ENCODE measurements at regions not wholly inside any gene's neighbourhood (a gene's known extent, or its start where the extent isn't known, plus 50 kb on each side); places are given as distances from the start of the nearest gene placed in this dataset.
A peak's percentile ranks its signal among the peaks of the same experiment; 100 is the strongest.

GRCh38 chr9:102768002-102768401 lies 227.1 kb upstream of the CYLC2 start:
- H3K79me2 ChIP-seq (replicated peaks; ENCODE audit: insufficient read depth, low read length) = no peaks in the 10 kb centered on the region
- no peak overlapping the region for H3K27ac ChIP-seq (ENCODE audit: low read length)
- no peaks in the 10 kb centered on the region for H3K9me2 ChIP-seq (ENCODE audit: insufficient read depth, low read length)
- no peak overlapping the region for H3K4me2 ChIP-seq (ENCODE audit: low read length)
- H2AFZ ChIP-seq (ENCODE audit: low read depth, low read length) = no peak overlapping the region
- H3K9ac ChIP-seq (ENCODE audit: low read length) = no peak overlapping the region
- no peaks in the 10 kb centered on the region for H3K27me3 ChIP-seq (ENCODE audit: insufficient read depth, low read depth, low read length)
- no peak overlapping the region for H3K4me3 ChIP-seq (ENCODE audit: low read length)
- H3K9me3 ChIP-seq (ENCODE audit: low read length) = no peaks in the 10 kb centered on the region
- TF ChIP-seq EP300 (conservative IDR thresholded peaks at IDR 0.05; ENCODE audit: poor library complexity, severe bottlenecking) (peak; percentile 82), RAD21 (conservative IDR thresholded peaks at IDR 0.05) (no peak), POLR2AphosphoS5 (IDR thresholded peaks at IDR 0.05) (peak; percentile 43)
- no peaks in the 10 kb centered on the region for H3K36me3 ChIP-seq (ENCODE audit: insufficient read depth, low read length)
- no peaks in the 10 kb centered on the region for H4K20me1 ChIP-seq (ENCODE audit: insufficient read depth)
- H3F3A ChIP-seq (ENCODE audit: insufficient read depth, low read length, poor library complexity, severe bottlenecking) = no peaks in the 10 kb centered on the region

DNA sequence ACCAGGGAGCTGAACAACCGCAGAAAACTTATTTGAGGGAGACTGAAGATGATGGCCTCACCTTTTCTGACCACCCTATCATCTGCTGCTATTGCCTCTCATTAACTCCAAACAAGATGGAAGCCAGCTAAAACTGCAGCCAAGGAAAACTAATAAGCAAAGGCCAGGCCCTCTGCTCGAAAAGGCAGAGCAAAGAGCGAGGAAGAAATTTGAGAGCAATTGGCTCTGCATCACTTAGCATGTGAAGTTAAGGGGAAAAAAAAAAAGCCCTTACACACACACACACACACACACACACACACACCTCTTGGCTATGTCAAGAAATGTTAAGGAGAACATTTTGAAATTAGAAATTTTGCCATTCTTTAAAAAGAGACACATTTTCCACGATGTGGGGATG lies 228.1 kb upstream of the CYLC2 start:
- H3K79me2 ChIP-seq (replicated peaks; ENCODE audit: insufficient read depth, low read length) = no peaks in the 10 kb centered on the region
- TF ChIP-seq, protein P1, sequence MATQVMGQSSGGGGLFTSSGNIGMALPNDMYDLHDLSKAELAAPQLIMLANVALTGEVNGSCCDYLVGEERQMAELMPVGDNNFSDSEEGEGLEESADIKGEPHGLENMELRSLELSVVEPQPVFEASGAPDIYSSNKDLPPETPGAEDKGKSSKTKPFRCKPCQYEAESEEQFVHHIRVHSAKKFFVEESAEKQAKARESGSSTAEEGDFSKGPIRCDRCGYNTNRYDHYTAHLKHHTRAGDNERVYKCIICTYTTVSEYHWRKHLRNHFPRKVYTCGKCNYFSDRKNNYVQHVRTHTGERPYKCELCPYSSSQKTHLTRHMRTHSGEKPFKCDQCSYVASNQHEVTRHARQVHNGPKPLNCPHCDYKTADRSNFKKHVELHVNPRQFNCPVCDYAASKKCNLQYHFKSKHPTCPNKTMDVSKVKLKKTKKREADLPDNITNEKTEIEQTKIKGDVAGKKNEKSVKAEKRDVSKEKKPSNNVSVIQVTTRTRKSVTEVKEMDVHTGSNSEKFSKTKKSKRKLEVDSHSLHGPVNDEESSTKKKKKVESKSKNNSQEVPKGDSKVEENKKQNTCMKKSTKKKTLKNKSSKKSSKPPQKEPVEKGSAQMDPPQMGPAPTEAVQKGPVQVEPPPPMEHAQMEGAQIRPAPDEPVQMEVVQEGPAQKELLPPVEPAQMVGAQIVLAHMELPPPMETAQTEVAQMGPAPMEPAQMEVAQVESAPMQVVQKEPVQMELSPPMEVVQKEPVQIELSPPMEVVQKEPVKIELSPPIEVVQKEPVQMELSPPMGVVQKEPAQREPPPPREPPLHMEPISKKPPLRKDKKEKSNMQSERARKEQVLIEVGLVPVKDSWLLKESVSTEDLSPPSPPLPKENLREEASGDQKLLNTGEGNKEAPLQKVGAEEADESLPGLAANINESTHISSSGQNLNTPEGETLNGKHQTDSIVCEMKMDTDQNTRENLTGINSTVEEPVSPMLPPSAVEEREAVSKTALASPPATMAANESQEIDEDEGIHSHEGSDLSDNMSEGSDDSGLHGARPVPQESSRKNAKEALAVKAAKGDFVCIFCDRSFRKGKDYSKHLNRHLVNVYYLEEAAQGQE (IDR thresholded peaks at IDR 0.05; ENCODE audit: borderline replicate concordance) = no peak
- TF ChIP-seq TAF1 (IDR thresholded peaks at IDR 0.05; ENCODE audit: low read depth) (no peak), MXI1 (conservative IDR thresholded peaks at IDR 0.05; ENCODE audit: poor library complexity, severe bottlenecking) (no peak), EZH2 (IDR thresholded peaks at IDR 0.05; ENCODE audit: borderline replicate concordance, insufficient read depth, low read length, poor library complexity, severe bottlenecking) (no peak), SMC3 (conservative IDR thresholded peaks at IDR 0.05; ENCODE audit: poor library complexity) (no peak), RAD21 (conservative IDR thresholded peaks at IDR 0.05) (no peak), EP300 (conservative IDR thresholded peaks at IDR 0.05; ENCODE audit: poor library complexity, severe bottlenecking) (no peak), POLR2AphosphoS5 (IDR thresholded peaks at IDR 0.05) (no peak)
- TF ChIP-seq, protein P2, sequence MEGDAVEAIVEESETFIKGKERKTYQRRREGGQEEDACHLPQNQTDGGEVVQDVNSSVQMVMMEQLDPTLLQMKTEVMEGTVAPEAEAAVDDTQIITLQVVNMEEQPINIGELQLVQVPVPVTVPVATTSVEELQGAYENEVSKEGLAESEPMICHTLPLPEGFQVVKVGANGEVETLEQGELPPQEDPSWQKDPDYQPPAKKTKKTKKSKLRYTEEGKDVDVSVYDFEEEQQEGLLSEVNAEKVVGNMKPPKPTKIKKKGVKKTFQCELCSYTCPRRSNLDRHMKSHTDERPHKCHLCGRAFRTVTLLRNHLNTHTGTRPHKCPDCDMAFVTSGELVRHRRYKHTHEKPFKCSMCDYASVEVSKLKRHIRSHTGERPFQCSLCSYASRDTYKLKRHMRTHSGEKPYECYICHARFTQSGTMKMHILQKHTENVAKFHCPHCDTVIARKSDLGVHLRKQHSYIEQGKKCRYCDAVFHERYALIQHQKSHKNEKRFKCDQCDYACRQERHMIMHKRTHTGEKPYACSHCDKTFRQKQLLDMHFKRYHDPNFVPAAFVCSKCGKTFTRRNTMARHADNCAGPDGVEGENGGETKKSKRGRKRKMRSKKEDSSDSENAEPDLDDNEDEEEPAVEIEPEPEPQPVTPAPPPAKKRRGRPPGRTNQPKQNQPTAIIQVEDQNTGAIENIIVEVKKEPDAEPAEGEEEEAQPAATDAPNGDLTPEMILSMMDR (IDR thresholded peaks at IDR 0.05; ENCODE audit: poor library complexity, severe bottlenecking) = no peak
- H3K9me2 ChIP-seq (ENCODE audit: insufficient read depth, low read length) = no peaks in the 10 kb centered on the region
- no peaks in the 10 kb centered on the region for H4K20me1 ChIP-seq (ENCODE audit: insufficient read depth)
- H3K9me3 ChIP-seq (ENCODE audit: low read length) = no peaks in the 10 kb centered on the region
- no peak overlapping the region for H3K9ac ChIP-seq (ENCODE audit: low read length)
- no peak overlapping the region for H3K4me3 ChIP-seq (ENCODE audit: low read length)
- H3K4me2 ChIP-seq (ENCODE audit: low read length) = no peak overlapping the region
- H3K27me3 ChIP-seq (ENCODE audit: insufficient read depth, low read depth, low read length) = no peaks in the 10 kb centered on the region
- no peaks in the 10 kb centered on the region for H3K36me3 ChIP-seq (ENCODE audit: insufficient read depth, low read length)
- H3K27ac ChIP-seq (ENCODE audit: low read length) = no peak overlapping the region
- H3F3A ChIP-seq (ENCODE audit: insufficient read depth, low read length, poor library complexity, severe bottlenecking) = no peaks in the 10 kb centered on the region
- no peak overlapping the region for H2AFZ ChIP-seq (ENCODE audit: low read depth, low read length)

DNA sequence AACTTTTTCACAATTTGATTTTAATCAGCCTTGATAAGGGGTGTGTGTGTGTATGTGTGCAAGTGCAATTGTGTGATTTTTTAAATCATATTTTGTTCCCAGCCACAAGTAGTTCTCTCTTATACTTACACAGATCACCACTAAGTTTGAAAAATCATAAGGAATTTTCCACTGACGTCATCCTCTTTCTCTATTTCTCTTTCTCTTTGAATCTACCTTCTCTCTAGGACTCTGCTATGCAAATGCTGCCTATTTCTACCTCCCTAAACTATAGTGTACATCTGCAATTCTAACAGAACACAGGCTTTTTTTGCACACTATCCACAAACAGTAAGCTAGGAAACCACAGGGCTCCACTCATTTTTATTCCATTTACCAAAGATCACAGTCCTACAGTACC lies 254.6 kb upstream of the CYLC2 start:
- H3K79me2 ChIP-seq (replicated peaks; ENCODE audit: insufficient read depth, low read length) = no peaks in the 10 kb centered on the region
- no peak overlapping the region for H3K4me3 ChIP-seq (ENCODE audit: low read length)
- no peaks in the 10 kb centered on the region for H3F3A ChIP-seq (ENCODE audit: insufficient read depth, low read length, poor library complexity, severe bottlenecking)
- no peaks in the 10 kb centered on the region for H4K20me1 ChIP-seq (ENCODE audit: insufficient read depth)
- H3K27me3 ChIP-seq (ENCODE audit: insufficient read depth, low read depth, low read length) = no peaks in the 10 kb centered on the region
- no peaks in the 10 kb centered on the region for H3K9me2 ChIP-seq (ENCODE audit: insufficient read depth, low read length)
- H3K4me2 ChIP-seq (ENCODE audit: low read length) = no peak overlapping the region
- no peak overlapping the region for H3K27ac ChIP-seq (ENCODE audit: low read length)
- H3K36me3 ChIP-seq (ENCODE audit: insufficient read depth, low read length) = no peaks in the 10 kb centered on the region
- H3K9me3 ChIP-seq (ENCODE audit: low read length) = no peaks in the 10 kb centered on the region
- H3K9ac ChIP-seq (ENCODE audit: low read length) = no peak overlapping the region
- TF ChIP-seq, protein P1 (IDR thresholded peaks at IDR 0.05; ENCODE audit: borderline replicate concordance) = no peak
- TF ChIP-seq, protein P2 (IDR thresholded peaks at IDR 0.05; ENCODE audit: poor library complexity, severe bottlenecking) = no peak
- TF ChIP-seq POLR2AphosphoS5 (IDR thresholded peaks at IDR 0.05) (no peak), RAD21 (conservative IDR thresholded peaks at IDR 0.05) (no peak), MXI1 (conservative IDR thresholded peaks at IDR 0.05; ENCODE audit: poor library complexity, severe bottlenecking) (no peak), SMC3 (conservative IDR thresholded peaks at IDR 0.05; ENCODE audit: poor library complexity) (no peak), TAF1 (IDR thresholded peaks at IDR 0.05; ENCODE audit: low read depth) (no peak), EZH2 (IDR thresholded peaks at IDR 0.05; ENCODE audit: borderline replicate concordance, insufficient read depth, low read length, poor library complexity, severe bottlenecking) (no peak), EP300 (conservative IDR thresholded peaks at IDR 0.05; ENCODE audit: poor library complexity, severe bottlenecking) (no peak)
- H2AFZ ChIP-seq (ENCODE audit: low read depth, low read length) = no peak overlapping the region

Data from neural cell (in vitro differentiated cells).